Left lobe of liver (tissue), 2 donors: ENCODE measurements at regions not wholly inside any gene's neighbourhood (a gene's known extent, or its start where the extent isn't known, plus 50 kb on each side); places are given as distances from the start of the nearest gene placed in this dataset.
"Not testable (repeated sequence)": the region's sequence is repeated elsewhere in the genome, so short reads cannot be mapped to it uniquely, and the experiment has no call there.

Experiments used
- ATAC-seq: fragments of 200-7000 bp; cut with Tn5 transposase; one replicate; pipeline ENCODE4 v1.9.1; 2020; ENCODE audit warnings: mild to moderate bottlenecking, moderate library complexity
- DNase-seq: peaks from one replicate; pipeline ENCODE4 v3.0.0-alpha.2; 2020; ENCODE audit warnings: low spot score
- donor health status: DM: no; HTN: no; CAD: no; lungs with moderate emphysema.
- donor health status: DM: no; HTN: yes; CAD: no.

- ATAC-seq, result no peak
- DNase-seq, result no peak
Measured at GRCh38 chr14:66003082-66003730, 483.0 kb upstream of the CCDC196 start.

GRCh38 chr14:66005900-66006434 lies 480.2 kb upstream of the CCDC196 start:
- ATAC-seq (peak; percentile 53), DNase-seq (no peak)

GRCh38 chr14:66008631-66009030 lies 477.5 kb upstream of the CCDC196 start:
- ATAC-seq, result no peak
- DNase-seq, result no peak

GRCh38 chr14:66009089-66009488 lies 477.1 kb upstream of the CCDC196 start:
- ATAC-seq (no peak), DNase-seq (no peak)

- DNase-seq (no peak), ATAC-seq (no peak)
Measured at GRCh38 chr14:66010695-66011094, 475.5 kb upstream of the CCDC196 start.

GRCh38 chr14:66011855-66012254 lies 474.3 kb upstream of the CCDC196 start:
- DNase-seq (no peak), ATAC-seq (no peak)

- ATAC-seq, DNase-seq: not testable (repeated sequence)
Measured at GRCh38 chr14:66013607-66014006, 472.6 kb upstream of the CCDC196 start.

GRCh38 chr14:66015071-66015780 lies 470.9 kb upstream of the CCDC196 start:
- ATAC-seq (no peak), DNase-seq (no peak)

- no peak for DNase-seq
- ATAC-seq, result no peak
Measured at GRCh38 chr14:66017927-66018326, 468.2 kb upstream of the CCDC196 start.

GRCh38 chr14:66022526-66022925 lies 463.6 kb upstream of the CCDC196 start:
- no peak for DNase-seq
- no peak for ATAC-seq

- ATAC-seq (no peak), DNase-seq (no peak)
Measured at GRCh38 chr14:66025779-66026178, 460.4 kb upstream of the CCDC196 start.

- not testable (repeated sequence) for ATAC-seq, DNase-seq
Measured at GRCh38 chr14:66031981-66032380, 454.2 kb upstream of the CCDC196 start.

- DNase-seq (no peak), ATAC-seq (no peak)
Measured at GRCh38 chr14:66032800-66033199, 453.4 kb upstream of the CCDC196 start.

GRCh38 chr14:66036547-66036946 lies 449.6 kb upstream of the CCDC196 start:
- DNase-seq (no peak), ATAC-seq (no peak)

GRCh38 chr14:66037361-66037760 lies 448.8 kb upstream of the CCDC196 start:
- DNase-seq (no peak), ATAC-seq (peak; percentile 35)

GRCh38 chr14:66038212-66038611 lies 448.0 kb upstream of the CCDC196 start:
- ATAC-seq (no peak), DNase-seq (no peak)

GRCh38 chr14:66038618-66039017 lies 447.6 kb upstream of the CCDC196 start:
- no peak for DNase-seq

GRCh38 chr14:66039495-66039894 lies 446.7 kb upstream of the CCDC196 start:
- DNase-seq, result no peak
- no peak for ATAC-seq

More at GRCh38 chr14:66038618-66039017, 447.6 kb upstream of the CCDC196 start:
- ATAC-seq, result peak; percentile 62

GRCh38 chr14:66041582-66041981 lies 444.6 kb upstream of the CCDC196 start:
- no peak for ATAC-seq
- no peak for DNase-seq

GRCh38 chr14:66043921-66044320 lies 442.2 kb upstream of the CCDC196 start:
- ATAC-seq (no peak), DNase-seq (no peak)

GRCh38 chr14:66045572-66046021 lies 440.6 kb upstream of the CCDC196 start:
- ATAC-seq (no peak), DNase-seq (no peak)

- no peak for DNase-seq
- ATAC-seq, result no peak
Measured at GRCh38 chr14:66046035-66046434, 440.1 kb upstream of the CCDC196 start.
